GM18502 (cell line): ENCODE measurements at regions not wholly inside any gene's neighbourhood (a gene's known extent, or its start where the extent isn't known, plus 50 kb on each side); places are given as distances from the start of the nearest gene placed in this dataset.
"Not testable (repeated sequence)": the region's sequence is repeated elsewhere in the genome, so short reads cannot be mapped to it uniquely, and the experiment has no call there.

Source experiments
- ATAC-seq: cut with Tn5 transposase; IDR thresholded peaks from one replicate; pipeline ENCODE4 v1.9.1; 2021; ENCODE audit warnings: mild to moderate bottlenecking; ENCODE audit not compliant: unreplicated experiment, poor library complexity

DNA sequence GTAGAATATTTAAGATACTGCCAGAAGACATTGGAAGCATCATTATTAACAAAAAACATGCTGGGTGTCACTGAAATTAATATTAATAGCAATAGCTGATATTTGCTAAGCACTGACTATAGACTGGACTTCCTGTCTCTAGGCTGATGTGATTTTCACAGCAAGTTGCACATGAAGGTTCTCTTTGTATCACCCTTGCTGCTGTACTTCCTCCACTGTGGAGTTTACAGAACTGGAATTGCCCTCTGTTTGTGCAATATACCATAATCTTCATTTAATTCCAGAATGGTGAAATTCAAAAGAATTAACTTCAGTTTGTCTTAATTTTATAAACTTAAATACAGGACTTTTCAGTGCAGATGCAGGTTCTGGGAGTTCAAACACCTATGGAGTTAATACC is 585.1 kb downstream of the RNF144A start:
- no peak for ATAC-seq

- no peak for ATAC-seq
Observed at GRCh38 chr2:7508296-7508943, 591.2 kb downstream of the RNF144A start.

GRCh38 chr2:7510353-7510752 is 593.1 kb downstream of the RNF144A start:
- no peak for ATAC-seq

GRCh38 chr2:7513834-7514233 is 596.6 kb downstream of the RNF144A start:
- ATAC-seq, result peak; percentile 63

DNA sequence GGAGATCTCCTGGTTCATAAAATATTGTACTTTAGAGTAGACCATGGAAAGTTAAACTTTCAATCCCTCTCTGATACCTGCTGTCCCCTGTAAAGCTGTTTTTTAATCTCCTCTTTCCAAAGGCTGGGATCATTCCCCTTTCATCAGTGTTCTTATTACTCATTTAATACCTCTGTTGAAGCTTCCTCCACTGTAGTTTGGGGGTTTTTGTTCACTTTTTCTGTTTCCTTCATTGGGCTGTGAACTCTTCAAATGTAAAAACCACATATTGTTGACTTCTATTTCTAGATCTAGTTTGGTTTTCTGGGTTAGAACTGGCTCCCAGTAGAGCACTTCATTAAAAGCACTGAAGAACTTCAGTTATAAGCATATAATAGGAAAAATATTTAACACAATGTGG is 598.1 kb downstream of the RNF144A start:
- ATAC-seq, result peak; percentile 71

- ATAC-seq, result no peak
Observed at GRCh38 chr2:7516484-7517063, 599.4 kb downstream of the RNF144A start.

DNA sequence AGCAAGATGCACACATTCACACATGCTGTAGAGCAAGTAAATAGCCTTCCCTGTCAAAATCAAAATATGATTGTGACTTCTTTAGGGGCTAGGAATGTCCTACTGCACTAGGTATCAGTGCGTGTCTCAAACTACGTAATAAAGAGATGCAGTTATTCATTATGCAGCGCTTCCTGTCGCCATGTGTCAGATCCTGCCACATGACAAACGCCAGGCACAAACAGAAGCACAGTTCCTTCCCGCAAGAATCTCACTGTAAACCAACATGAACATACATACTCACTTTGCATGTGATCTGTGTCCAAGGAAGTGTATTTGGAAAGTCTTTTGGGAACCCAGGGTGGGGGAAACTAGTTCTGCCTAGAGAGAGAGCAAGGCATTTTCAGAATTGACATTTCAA is 599.9 kb downstream of the RNF144A start:
- no peak for ATAC-seq

DNA sequence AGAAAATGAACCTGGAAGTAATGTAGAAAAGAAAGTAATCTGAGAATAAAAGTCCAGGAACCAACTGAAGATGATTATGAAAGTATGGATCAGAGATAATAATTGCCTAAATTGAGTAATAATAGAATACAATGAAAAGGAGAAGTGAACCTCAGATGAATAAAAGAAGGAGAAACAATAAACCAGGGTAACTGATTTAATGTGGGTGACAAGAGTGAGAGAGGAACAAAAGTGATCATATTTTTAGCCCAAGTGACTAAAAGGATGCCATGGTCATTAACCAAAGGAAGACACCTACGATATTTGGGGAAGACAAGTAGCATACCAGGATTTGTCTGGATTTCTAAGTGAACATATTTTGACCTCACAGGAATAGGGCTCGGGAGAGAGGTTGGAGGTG is 600.6 kb downstream of the RNF144A start:
- ATAC-seq, result no peak

DNA sequence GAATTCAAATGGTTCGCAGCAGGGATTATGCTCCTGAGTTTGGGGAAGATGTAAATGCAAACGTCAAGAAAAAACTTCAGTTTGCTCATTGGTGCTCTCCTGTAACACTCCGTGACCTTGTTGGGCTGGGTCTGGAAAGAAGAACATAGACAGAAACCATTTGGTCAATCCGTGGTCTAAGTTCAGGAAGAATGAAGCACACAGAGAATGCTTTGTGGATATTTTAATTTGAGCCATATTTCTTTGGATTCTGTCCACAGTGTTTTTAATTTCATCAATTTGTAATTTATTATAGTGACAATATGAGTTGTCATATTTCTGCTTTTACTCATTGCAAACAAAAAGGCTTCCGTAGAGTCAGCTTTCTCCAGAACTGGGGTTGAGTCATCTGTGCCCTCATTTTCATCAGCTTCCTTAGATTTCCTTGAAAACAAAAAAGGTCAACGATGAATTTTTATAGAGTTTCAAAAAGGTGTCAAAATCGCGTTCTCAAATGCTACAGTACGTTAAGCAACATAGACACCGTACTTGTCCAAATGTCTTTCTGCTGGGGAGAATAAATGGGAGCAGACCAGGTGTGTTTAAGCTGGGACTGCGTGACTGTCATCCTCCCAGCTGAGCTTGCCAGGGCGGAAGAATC is 606.4 kb downstream of the RNF144A start:
- no peak for ATAC-seq

- ATAC-seq, result no peak
Observed at GRCh38 chr2:7524195-7524594, 607.0 kb downstream of the RNF144A start.

- no peak for ATAC-seq
Observed at GRCh38 chr2:7525746-7526145, 608.5 kb downstream of the RNF144A start.

DNA sequence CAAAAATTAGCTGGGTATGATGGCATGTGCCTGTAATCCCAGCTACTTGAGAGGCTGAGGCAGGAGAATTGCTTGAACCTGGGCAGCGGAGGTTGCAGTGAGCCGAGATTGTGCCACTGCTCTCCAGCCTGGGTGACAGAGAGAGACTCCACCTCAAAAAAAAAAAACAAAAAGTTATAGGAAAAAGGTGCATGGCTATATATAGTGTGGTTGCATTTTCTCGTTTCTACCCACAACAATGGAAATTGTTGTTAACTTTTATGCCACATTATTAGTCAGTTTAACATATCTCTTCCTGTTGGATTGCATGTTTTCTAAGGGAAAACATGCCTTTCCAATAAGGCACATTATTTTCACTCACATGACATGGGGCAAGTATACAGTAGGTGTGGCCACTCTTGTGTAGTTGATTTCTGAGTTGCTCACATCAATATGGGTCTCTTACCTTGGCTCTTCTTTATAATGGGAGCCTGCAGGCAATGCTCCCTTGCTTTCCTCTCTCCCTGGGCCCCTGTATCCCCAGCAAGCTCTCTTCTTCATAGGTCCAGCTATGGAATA is 610.0 kb downstream of the RNF144A start:
- no peak for ATAC-seq

GRCh38 chr2:7530001-7530400 is 612.8 kb downstream of the RNF144A start:
- no peak for ATAC-seq

- no peak for ATAC-seq
Observed at GRCh38 chr2:7539077-7539476, 621.9 kb downstream of the RNF144A start.

DNA sequence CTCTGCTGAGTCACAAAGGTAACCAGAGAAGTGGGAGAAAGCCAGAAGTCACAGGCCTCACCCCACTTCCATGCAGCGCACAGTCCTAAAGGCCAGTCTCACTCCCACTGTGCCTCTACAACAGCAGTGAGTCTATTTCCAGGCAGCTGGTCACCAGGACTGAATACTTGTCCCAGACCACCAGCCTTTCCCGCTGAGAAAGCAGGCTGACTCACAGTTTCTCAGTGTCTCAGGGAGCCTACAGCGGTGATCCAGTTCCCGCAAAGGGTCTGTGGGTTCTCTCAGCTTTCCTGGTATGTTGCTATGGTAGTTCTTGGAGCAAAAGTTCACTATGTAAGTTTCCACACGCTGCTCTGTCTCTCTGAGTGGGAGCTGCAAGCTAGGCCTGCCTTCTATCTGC is 622.5 kb downstream of the RNF144A start:
- no peak for ATAC-seq

GRCh38 chr2:7552825-7553570 is 635.8 kb downstream of the RNF144A start:
- ATAC-seq, result no peak

DNA sequence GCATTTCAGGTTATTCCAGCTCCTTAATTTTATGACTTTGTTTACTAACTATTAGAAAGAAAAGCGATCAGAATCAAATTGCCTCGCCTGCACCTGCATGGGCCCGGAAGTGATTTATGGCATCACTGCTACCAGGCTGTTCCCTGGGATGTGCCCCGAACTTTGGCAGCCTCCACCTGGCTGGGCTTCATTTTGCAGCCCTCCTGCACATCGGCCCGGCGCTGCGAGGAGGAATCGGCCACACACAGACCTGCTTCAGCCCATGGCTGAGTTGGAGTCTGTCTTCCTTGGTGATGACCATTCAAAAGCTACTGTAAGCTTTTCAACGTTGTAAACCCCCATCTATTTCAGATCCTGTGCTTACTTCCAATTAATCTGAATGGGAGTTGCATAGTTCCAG is 638.0 kb downstream of the RNF144A start:
- ATAC-seq, result no peak

GRCh38 chr2:7557376-7557775 is 640.2 kb downstream of the RNF144A start:
- ATAC-seq, result no peak

GRCh38 chr2:7559791-7560190 is 642.6 kb downstream of the RNF144A start:
- ATAC-seq, result no peak

DNA sequence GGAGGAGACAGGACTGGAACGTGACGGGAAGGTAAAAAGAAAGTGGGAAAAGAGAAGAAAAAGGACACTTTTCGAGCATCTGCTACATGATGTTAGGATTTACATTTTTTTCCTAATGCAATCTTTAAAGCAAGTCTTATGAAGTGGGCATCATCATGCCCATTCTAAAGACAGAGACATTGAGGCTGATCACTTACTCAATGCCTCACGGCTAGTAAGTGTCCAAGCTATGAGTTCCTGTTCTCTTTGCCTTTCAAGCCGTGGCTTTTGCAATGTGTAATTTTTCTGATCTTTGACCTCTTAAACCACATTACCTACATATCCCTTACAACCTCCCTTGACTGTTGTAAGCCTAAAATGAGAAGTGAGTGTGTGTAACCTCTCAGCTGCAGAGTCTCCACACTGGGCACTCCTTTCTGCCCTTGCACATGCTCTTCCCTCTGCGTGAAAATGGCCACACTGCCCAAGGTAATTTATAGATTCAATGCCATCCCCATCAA is 649.2 kb downstream of the RNF144A start:
- ATAC-seq, result no peak

DNA sequence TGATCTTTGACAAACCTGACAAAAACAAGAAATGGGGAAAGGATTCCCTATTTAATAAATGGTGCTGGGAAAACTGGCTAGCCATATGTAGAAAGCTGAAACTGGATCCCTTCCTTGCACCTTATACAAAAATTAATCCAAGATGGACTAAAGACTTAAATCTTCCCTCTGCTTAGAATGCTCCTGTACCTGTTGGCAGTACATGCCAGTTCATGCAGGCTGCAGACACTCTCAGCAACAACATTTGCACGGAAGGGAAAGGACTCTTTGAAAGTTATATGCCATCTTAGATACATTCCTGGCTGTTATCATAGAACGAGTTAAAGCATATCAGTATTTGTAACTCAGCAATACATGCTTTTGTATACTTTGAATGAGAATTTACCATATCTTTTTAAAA is 649.9 kb downstream of the RNF144A start:
- not testable (repeated sequence) for ATAC-seq
